DOHH2 (cell line): ENCODE measurements at regions not wholly inside any gene's neighbourhood (a gene's known extent, or its start where the extent isn't known, plus 50 kb on each side); places are given as distances from the start of the nearest gene placed in this dataset.

ENCODE experiments used
- H3F3A ChIP-seq: fragments of 200-600 bp; sonication (generic), shearing (Covaris generic); 2 replicates; pipeline ENCODE4 v1.6.0; 2016; ENCODE audit warnings: antibody characterized with exemption, mild to moderate bottlenecking; ENCODE audit not compliant: control insufficient read depth, insufficient read depth
- H3K27ac ChIP-seq: fragments of 200-600 bp; sonication (generic); 2 replicates; pipeline ENCODE4 v1.5.1; 2014; ENCODE audit warnings: low read depth, mild to moderate bottlenecking, low read length, moderate library complexity
- H3K27me3 ChIP-seq: fragments of 200-600 bp; sonication (generic); 2 replicates; pipeline ENCODE4 v1.6.1; 2014; ENCODE audit warnings: mild to moderate bottlenecking, low read length, mixed read lengths; ENCODE audit not compliant: control insufficient read depth
- H3K36me3 ChIP-seq: fragments of 200-600 bp; sonication (generic); 2 replicates; pipeline ENCODE4 v1.6.1; 2014; ENCODE audit warnings: mild to moderate bottlenecking, low read length, moderate library complexity, mixed read lengths; ENCODE audit not compliant: control insufficient read depth
- H3K4me1 ChIP-seq: fragments of 200-600 bp; sonication (generic); 2 replicates; pipeline ENCODE4 v1.6.1; 2014; ENCODE audit warnings: mild to moderate bottlenecking, low read length, mixed read lengths; ENCODE audit not compliant: control insufficient read depth
- H3K4me2 ChIP-seq: fragments of 200-600 bp; sonication (generic); 2 replicates; pipeline ENCODE4 v1.6.0; 2014; ENCODE audit warnings: mild to moderate bottlenecking, low read length, moderate library complexity
- H3K4me3 ChIP-seq: fragments of 200-600 bp; sonication (generic); 2 replicates; pipeline ENCODE4 v1.5.1; 2014; ENCODE audit warnings: mild to moderate bottlenecking, low read length, mixed read lengths
- H3K79me2 ChIP-seq: fragments of 200-600 bp; sonication (generic); 2 replicates; pipeline ENCODE4 v1.6.1; 2014; ENCODE audit warnings: mild to moderate bottlenecking, low read length, mixed read lengths; ENCODE audit not compliant: control insufficient read depth
- H3K9me2 ChIP-seq: fragments of 200-600 bp; sonication (generic); replicated peaks from 2 replicates; pipeline ENCODE4 v1.6.1; 2014; ENCODE audit warnings: mild to moderate bottlenecking, low read length, mixed read lengths; ENCODE audit not compliant: control insufficient read depth
- H3K9me3 ChIP-seq: fragments of 200-600 bp; sonication (generic); 2 replicates; pipeline ENCODE4 v1.6.1; 2014; ENCODE audit warnings: antibody characterized with exemption, low read length, mixed read lengths; ENCODE audit not compliant: control insufficient read depth, insufficient read depth
- H4K20me1 ChIP-seq: fragments of 200-600 bp; sonication (generic); 2 replicates; pipeline ENCODE4 v1.6.0; 2014; ENCODE audit warnings: low read depth, mild to moderate bottlenecking, antibody characterized with exemption, low read length, moderate library complexity; ENCODE audit not compliant: control insufficient read depth, insufficient read depth
- CTCF ChIP-seq: fragments of 200-600 bp; sonication (generic); IDR thresholded peaks from one replicate; pipeline ENCODE4 v1.5.1; 2014; ENCODE audit warnings: antibody characterized with exemption, mild to moderate bottlenecking, low read depth, low read length; ENCODE audit not compliant: poor library complexity, severe bottlenecking
- EZH2phosphoT487 ChIP-seq: fragments of 200-600 bp; sonication (generic); IDR thresholded peaks from 2 replicates; pipeline ENCODE4 v1.6.1; 2017; ENCODE audit warnings: borderline replicate concordance, mild to moderate bottlenecking, antibody characterized with exemption, low read length, moderate library complexity, mixed read lengths

- Histone ChIP-seq H3K9me3 (peaks cover 8% of the 10 kb centered on the region; the same call in 1 of the 2 replicates), H3F3A (no peaks in the 10 kb centered on the region), H3K27ac (no peak overlapping the region), H3K27me3 (no peaks in the 10 kb centered on the region), H3K36me3 (no peaks in the 10 kb centered on the region), H4K20me1 (no peaks in the 10 kb centered on the region), H3K79me2 (no peaks in the 10 kb centered on the region), H3K4me3 (no peak overlapping the region), H3K4me1 (no peaks in the 10 kb centered on the region), H3K9me2 (no peaks in the 10 kb centered on the region), H3K4me2 (no peak overlapping the region)
- no peak for TF ChIP-seq EZH2phosphoT487
- no peak for TF ChIP-seq CTCF
These were observed 643.0 kb upstream of the CITED2 start for GRCh38 chr6:140017470-140017869.

- no peak overlapping the region for H3K4me3 ChIP-seq
- H3K27me3 ChIP-seq, result no peaks in the 10 kb centered on the region
- no peaks in the 10 kb centered on the region for H3K36me3 ChIP-seq
- no peaks in the 10 kb centered on the region for H3K4me1 ChIP-seq
- no peaks in the 10 kb centered on the region for H3K9me3 ChIP-seq
- H4K20me1 ChIP-seq, result no peaks in the 10 kb centered on the region
- H3K79me2 ChIP-seq, result no peaks in the 10 kb centered on the region
- H3F3A ChIP-seq, result no peaks in the 10 kb centered on the region
- H3K9me2 ChIP-seq, result no peaks in the 10 kb centered on the region
- TF ChIP-seq EZH2phosphoT487, result no peak
- TF ChIP-seq CTCF, result no peak
- no peak overlapping the region for H3K27ac ChIP-seq
- no peak overlapping the region for H3K4me2 ChIP-seq
These were observed 637.7 kb upstream of the CITED2 start for GRCh38 chr6:140012150-140012549.

GRCh38 chr6:140011537-140011936 is 637.1 kb upstream of the CITED2 start:
- TF ChIP-seq CTCF (no peak), EZH2phosphoT487 (no peak)

GRCh38 chr6:140009286-140009685 is 634.8 kb upstream of the CITED2 start:
- no peaks in the 10 kb centered on the region for H3K27me3 ChIP-seq
- H4K20me1 ChIP-seq, result no peaks in the 10 kb centered on the region
- H3K79me2 ChIP-seq, result no peaks in the 10 kb centered on the region
- H3F3A ChIP-seq, result no peaks in the 10 kb centered on the region
- H3K4me3 ChIP-seq, result no peak overlapping the region
- H3K4me1 ChIP-seq, result no peaks in the 10 kb centered on the region
- H3K9me2 ChIP-seq, result no peaks in the 10 kb centered on the region
- no peak overlapping the region for H3K4me2 ChIP-seq
- TF ChIP-seq EZH2phosphoT487 (no peak), CTCF (no peak)
- no peaks in the 10 kb centered on the region for H3K9me3 ChIP-seq
- no peak overlapping the region for H3K27ac ChIP-seq
- no peaks in the 10 kb centered on the region for H3K36me3 ChIP-seq

More at GRCh38 chr6:140011537-140011936, 637.1 kb upstream of the CITED2 start:
- Histone ChIP-seq H3K9me3 (no peaks in the 10 kb centered on the region), H4K20me1 (no peaks in the 10 kb centered on the region), H3K27me3 (no peaks in the 10 kb centered on the region), H3F3A (no peaks in the 10 kb centered on the region), H3K27ac (no peak overlapping the region), H3K9me2 (no peaks in the 10 kb centered on the region), H3K4me2 (no peak overlapping the region), H3K36me3 (no peaks in the 10 kb centered on the region), H3K4me1 (no peaks in the 10 kb centered on the region), H3K79me2 (no peaks in the 10 kb centered on the region), H3K4me3 (no peak overlapping the region)
